ENCODE measurements at regions not wholly inside any gene's neighbourhood (a gene's known extent, or its start where the extent isn't known, plus 50 kb on each side); places are given as distances from the start of the nearest gene placed in this dataset.

DNA sequence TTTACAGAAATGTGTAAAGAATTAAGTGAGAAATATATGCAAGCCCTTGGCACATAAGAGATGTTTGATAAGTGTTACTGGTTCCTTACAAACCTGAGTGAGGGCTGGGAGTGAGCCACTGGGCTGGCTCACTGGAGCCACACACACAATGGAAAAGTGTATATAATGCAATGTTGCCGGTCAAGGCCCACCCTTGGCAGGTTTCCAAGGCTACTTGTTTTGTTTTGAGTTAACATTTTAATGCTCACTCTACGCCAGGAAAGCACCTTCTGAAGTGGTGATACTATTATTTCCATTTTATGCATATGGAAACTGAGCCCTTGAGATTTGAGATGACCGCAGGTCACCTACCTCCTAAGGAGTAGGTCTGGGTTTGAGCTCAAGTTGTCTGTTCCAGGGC is 71.8 kb upstream of the FHIT start:
- no peak for TF ChIP-seq POLR2A (IDR thresholded peaks at IDR 0.05)
- TF ChIP-seq, protein P1, sequence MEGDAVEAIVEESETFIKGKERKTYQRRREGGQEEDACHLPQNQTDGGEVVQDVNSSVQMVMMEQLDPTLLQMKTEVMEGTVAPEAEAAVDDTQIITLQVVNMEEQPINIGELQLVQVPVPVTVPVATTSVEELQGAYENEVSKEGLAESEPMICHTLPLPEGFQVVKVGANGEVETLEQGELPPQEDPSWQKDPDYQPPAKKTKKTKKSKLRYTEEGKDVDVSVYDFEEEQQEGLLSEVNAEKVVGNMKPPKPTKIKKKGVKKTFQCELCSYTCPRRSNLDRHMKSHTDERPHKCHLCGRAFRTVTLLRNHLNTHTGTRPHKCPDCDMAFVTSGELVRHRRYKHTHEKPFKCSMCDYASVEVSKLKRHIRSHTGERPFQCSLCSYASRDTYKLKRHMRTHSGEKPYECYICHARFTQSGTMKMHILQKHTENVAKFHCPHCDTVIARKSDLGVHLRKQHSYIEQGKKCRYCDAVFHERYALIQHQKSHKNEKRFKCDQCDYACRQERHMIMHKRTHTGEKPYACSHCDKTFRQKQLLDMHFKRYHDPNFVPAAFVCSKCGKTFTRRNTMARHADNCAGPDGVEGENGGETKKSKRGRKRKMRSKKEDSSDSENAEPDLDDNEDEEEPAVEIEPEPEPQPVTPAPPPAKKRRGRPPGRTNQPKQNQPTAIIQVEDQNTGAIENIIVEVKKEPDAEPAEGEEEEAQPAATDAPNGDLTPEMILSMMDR (IDR thresholded peaks at IDR 0.05): no peak
- TF ChIP-seq POLR2AphosphoS5 (IDR thresholded peaks at IDR 0.05): no peak
- no peak for TF ChIP-seq EP300 (IDR thresholded peaks at IDR 0.05)

Measured in stomach (tissue), 4 donors.